HEK293 (cell line): ENCODE measurements at regions not wholly inside any gene's neighbourhood (a gene's known extent, or its start where the extent isn't known, plus 50 kb on each side); places are given as distances from the start of the nearest gene placed in this dataset.

Experiments used
- OSR2 ChIP-seq: fragments of 450-650 bp; formaldehyde crosslinking; IDR thresholded peaks from 2 replicates; pipeline ENCODE4 v1.5.1; 2016; ENCODE audit warnings: missing biosample characterization, missing genetic modification characterization
- RBAK ChIP-seq: fragments of 450-650 bp; formaldehyde crosslinking; IDR thresholded peaks from 2 replicates; pipeline ENCODE4 v1.5.1; 2016; ENCODE audit warnings: missing biosample characterization, missing genetic modification characterization
- ZBTB7A ChIP-seq: fragments of 450-650 bp; formaldehyde crosslinking; IDR thresholded peaks from 2 replicates; pipeline ENCODE4 v1.5.1; 2016; ENCODE audit warnings: low read depth, missing biosample characterization, missing genetic modification characterization
- TF ChIP-seq, protein P1 (sequence below): fragments of 450-650 bp; formaldehyde crosslinking; IDR thresholded peaks from 2 replicates; pipeline ENCODE4 v1.5.1; 2016; ENCODE audit warnings: missing biosample characterization, missing genetic modification characterization

DNA sequence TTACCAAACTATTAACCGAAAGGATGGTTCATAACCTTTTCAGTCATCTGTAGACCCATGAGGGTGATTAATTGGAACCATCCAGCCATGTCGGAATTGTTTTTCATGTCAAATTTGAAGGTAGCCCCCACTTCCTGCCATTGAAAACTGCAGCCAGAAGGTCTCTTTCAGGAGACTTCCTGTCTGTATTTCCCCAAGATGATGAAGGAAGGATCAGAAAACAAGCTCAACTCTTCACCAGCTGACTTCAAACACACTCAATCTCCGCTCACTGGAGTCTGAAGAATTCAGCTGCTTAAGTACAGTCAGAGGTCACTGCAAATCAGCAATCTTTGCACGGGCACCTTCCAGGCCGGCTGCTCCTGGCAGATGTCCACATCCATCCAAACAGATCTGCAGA is 291.7 kb upstream of the NPVF start:
- no peak for TF ChIP-seq ZBTB7A (tag by site-specific recombination)
- no peak for TF ChIP-seq OSR2
- TF ChIP-seq, protein P1, sequence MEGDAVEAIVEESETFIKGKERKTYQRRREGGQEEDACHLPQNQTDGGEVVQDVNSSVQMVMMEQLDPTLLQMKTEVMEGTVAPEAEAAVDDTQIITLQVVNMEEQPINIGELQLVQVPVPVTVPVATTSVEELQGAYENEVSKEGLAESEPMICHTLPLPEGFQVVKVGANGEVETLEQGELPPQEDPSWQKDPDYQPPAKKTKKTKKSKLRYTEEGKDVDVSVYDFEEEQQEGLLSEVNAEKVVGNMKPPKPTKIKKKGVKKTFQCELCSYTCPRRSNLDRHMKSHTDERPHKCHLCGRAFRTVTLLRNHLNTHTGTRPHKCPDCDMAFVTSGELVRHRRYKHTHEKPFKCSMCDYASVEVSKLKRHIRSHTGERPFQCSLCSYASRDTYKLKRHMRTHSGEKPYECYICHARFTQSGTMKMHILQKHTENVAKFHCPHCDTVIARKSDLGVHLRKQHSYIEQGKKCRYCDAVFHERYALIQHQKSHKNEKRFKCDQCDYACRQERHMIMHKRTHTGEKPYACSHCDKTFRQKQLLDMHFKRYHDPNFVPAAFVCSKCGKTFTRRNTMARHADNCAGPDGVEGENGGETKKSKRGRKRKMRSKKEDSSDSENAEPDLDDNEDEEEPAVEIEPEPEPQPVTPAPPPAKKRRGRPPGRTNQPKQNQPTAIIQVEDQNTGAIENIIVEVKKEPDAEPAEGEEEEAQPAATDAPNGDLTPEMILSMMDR = no peak
- TF ChIP-seq RBAK (tag by site-specific recombination) = no peak
